Right lobe of liver (tissue), 6 donors: ENCODE measurements at regions not wholly inside any gene's neighbourhood (a gene's known extent, or its start where the extent isn't known, plus 50 kb on each side); places are given as distances from the start of the nearest gene placed in this dataset.

ENCODE experiments used
- ATAC-seq, 4 donors: fragments of 200-7000 bp; cut with Tn5 transposase; one replicate each; pipeline ENCODE4 v1.9.1; 2020; ENCODE audit warnings: mild to moderate bottlenecking in 4 of 4, moderate library complexity in 4 of 4
- DNase-seq, 3 donors: peaks; one replicate each; pipeline ENCODE4 v3.0.0-alpha.2; 2020
- H3K27ac ChIP-seq, 3 donors: fragments of 200-600 bp; one replicate each; pipeline ENCODE4 v1.8.0; 2022
- H3K27me3 ChIP-seq, 2 donors: fragments of 200-600 bp; one replicate each; pipeline ENCODE4 v1.8.0; 2022
- H3K36me3 ChIP-seq, 4 donors: fragments of 200-600 bp; sonication (generic) in 1 of 4; one replicate each; pipeline versions ENCODE4 v1.5.1 to v1.8.0; 2017 to 2022; ENCODE audit warnings: control low read depth in 1 of 4
- H3K4me1 ChIP-seq, 4 donors: fragments of 200-600 bp; sonication (generic) in 1 of 4; one replicate each; pipeline versions ENCODE4 v1.5.1 to v1.8.0; 2017 to 2022; ENCODE audit warnings: control low read depth in 1 of 4
- H3K4me3 ChIP-seq, 3 donors: fragments of 200-600 bp; one replicate each; pipeline ENCODE4 v1.8.0; 2022
- H3K9me3 ChIP-seq, 4 donors: fragments of 200-600 bp; sonication (generic) in 1 of 4; one replicate each; pipeline versions ENCODE4 v1.5.1 to v1.8.0; 2017 to 2022; ENCODE audit warnings: control low read depth in 1 of 4
- POLR2A ChIP-seq: fragments of 450-650 bp; IDR thresholded peaks from one replicate; pipeline ENCODE4 v1.6.1; 2017; ENCODE audit warnings: antibody characterized with exemption, mild to moderate bottlenecking
- WGBS: methylation state at CpG from one replicate; pipeline ENCODE4 v1.1.6; 2018; ENCODE audit warnings: low coverage, low lambda C conversion rate; ENCODE audit not compliant: insufficient coverage; ENCODE audit errors: missing lambda C conversion rate; 5-methylcytosine and 5-hydroxymethylcytosine counted together
- intact Hi-C, 2 donors: fragments of 100-400 bp; cut with DNase I; formaldehyde crosslinking; loops; one replicate each; pipeline versions ENCODE4 v1.11.2 to v1.14.1; 2022
- TF ChIP-seq, protein P1 (sequence below), 4 donors: fragments of 200-600 bp in 3 of 4; fragments of 450-650 bp in 1 of 4; IDR thresholded peaks; one replicate each; pipeline versions ENCODE4 v1.5.1 to v1.8.0; 2016 to 2022; ENCODE audit warnings: antibody characterized with exemption in 4 of 4, mild to moderate bottlenecking in 2 of 4
- donor health status: DM: no; HTN: yes; CAD: no.
- donor health status: DM: no; HTN: no; CAD: no.
- donor health status: DM: no; HTN: no; CAD: no.
- donor health status: DM: no; HTN: yes; CAD: no.
- donor health status: DM: no; HTN: yes; CAD: no.

DNA sequence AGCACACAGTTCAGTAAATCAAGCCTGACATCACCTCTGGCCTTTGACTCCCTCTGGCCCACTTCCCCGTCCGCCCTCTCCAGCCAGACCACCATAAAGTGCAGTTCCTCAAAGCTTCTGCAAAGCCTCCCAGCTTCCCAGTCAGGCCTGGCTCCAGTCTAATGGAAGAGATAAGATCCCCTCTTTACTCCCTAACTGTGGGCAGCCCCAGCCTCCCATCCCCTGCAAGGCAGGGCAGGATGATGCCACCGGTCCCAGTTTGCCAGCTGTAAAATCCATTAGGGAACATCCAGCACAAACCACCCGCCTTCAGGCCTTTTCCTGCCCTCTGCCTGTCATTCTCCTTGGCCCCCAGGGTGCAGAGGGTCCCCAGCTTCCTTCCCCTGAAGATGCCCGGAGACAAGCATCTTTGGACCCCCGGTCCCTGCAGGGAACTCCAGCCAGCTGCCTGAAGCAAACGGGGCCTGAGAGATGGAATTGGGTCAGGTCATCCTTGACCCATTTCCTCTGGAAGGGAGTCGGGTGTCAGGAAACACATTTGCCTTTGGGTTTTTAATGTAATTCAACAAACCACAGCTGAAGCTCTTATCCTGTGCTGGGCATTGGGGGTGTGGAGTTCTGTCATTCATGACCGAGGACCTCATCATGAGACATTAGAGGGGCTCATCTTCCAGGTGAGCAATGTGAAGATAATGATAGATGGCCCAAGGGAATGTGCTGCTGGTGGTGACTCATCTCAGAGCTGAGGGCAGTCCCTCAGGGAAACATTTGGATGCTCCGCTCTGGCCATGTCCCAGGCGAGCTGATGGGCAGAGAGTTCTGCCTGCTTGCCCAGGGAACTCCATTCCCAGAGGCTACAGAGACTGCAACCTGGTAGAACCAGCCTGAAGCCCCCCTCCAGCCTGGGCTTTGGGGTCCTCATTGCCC lies 93.8 kb upstream of the CLMN start:
- no peaks in the 10 kb centered on the region for H3K4me1 ChIP-seq
- no peak overlapping the region for H3K4me3 ChIP-seq
- DNase-seq, result no peak
- no peaks in the 10 kb centered on the region for H3K27me3 ChIP-seq
- no peak for TF ChIP-seq POLR2A
- TF ChIP-seq, protein P1, sequence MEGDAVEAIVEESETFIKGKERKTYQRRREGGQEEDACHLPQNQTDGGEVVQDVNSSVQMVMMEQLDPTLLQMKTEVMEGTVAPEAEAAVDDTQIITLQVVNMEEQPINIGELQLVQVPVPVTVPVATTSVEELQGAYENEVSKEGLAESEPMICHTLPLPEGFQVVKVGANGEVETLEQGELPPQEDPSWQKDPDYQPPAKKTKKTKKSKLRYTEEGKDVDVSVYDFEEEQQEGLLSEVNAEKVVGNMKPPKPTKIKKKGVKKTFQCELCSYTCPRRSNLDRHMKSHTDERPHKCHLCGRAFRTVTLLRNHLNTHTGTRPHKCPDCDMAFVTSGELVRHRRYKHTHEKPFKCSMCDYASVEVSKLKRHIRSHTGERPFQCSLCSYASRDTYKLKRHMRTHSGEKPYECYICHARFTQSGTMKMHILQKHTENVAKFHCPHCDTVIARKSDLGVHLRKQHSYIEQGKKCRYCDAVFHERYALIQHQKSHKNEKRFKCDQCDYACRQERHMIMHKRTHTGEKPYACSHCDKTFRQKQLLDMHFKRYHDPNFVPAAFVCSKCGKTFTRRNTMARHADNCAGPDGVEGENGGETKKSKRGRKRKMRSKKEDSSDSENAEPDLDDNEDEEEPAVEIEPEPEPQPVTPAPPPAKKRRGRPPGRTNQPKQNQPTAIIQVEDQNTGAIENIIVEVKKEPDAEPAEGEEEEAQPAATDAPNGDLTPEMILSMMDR (IDR thresholded peaks at IDR 0.05), result no peak
- 84% methylated on average over 4 of the region's 11 CpGs for WGBS
- H3K9me3 ChIP-seq, result no peaks in the 10 kb centered on the region
- no peak for ATAC-seq
- peaks cover 0 to 11% (median 0%) of the 10 kb centered on the region in 4 donors for H3K36me3 ChIP-seq
- no peak overlapping the region for H3K27ac ChIP-seq
- intact Hi-C loops, result no loop called here

DNA sequence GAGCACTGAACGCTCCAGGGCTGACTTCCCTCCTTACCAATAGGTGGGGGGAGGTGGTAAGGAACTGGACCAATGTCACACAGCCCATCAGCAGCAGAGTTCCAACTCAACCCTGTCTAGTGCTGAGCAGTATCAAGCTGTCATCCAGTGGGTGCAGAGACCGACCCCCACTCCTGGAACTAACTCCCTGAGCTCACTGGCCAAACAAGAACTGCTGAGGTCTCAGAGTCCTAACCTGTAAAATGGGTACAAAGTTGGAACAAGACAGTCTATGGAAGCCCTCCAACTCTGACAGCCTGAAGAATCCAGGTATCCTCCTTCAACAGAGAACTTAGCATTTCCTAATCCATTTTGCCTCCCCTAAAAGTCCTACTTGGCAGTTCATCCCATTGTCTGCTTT lies 91.1 kb upstream of the CLMN start:
- DNase-seq, result no peak
- H3K27ac ChIP-seq, result no peak overlapping the region
- intact Hi-C loops, result no loop called here
- no peak overlapping the region for H3K4me3 ChIP-seq
- WGBS, result 83% methylated on average over 1 of the region's 2 CpGs
- H3K9me3 ChIP-seq, result no peaks in the 10 kb centered on the region
- H3K36me3 ChIP-seq, result no peaks in the 10 kb centered on the region
- H3K27me3 ChIP-seq, result no peaks in the 10 kb centered on the region
- no peaks in the 10 kb centered on the region for H3K4me1 ChIP-seq
- no peak for ATAC-seq
- TF ChIP-seq, protein P1 (IDR thresholded peaks at IDR 0.05), result no peak

DNA sequence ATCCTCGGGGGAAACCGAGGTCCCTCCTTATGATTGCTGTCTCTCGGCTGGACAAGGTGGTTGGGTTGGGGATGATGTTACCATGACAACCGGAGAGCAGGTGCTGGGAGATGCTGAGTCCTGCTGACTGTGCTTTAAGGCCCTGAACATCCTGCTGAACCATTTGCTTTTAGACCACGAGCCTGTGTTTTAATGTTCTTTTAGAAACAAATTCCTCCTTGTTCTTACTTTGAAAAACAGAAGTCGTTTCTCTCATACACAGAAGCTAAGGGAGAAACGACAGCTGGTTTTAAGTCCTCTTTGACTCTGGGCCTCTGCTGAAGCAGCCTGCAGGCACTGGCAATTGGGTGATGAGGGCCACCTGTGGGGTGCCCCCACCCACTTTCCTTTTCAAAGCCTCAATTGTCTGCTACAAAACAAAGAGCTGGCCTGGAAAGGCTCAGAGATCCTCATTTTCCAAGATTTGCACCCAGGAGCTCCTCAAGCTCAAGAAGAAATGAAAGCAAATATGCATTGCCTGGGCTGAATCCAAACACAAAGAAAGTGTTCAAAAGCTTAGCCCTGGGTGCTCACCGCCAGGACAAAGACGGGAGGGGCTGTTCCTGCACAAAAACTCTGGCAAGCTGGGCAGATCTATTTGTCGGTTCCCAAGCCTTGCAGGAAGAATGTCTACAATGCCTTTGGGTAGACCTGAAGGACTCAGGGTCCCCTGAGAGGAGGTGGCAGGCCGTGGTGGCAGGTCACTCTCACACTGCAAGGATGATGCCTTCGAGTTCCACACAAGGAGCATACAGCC lies 90.0 kb upstream of the CLMN start:
- H3K27ac ChIP-seq, result no peak overlapping the region
- no peaks in the 10 kb centered on the region for H3K27me3 ChIP-seq
- no peaks in the 10 kb centered on the region for H3K36me3 ChIP-seq
- H3K4me3 ChIP-seq, result no peak overlapping the region
- no peaks in the 10 kb centered on the region for H3K9me3 ChIP-seq
- no peak for TF ChIP-seq POLR2A
- TF ChIP-seq, protein P1 (IDR thresholded peaks at IDR 0.05), result no peak
- no peak for ATAC-seq
- 82% methylated on average over 8 of the region's 12 CpGs for WGBS
- intact Hi-C loops, result no loop called here
- no peak for DNase-seq
- H3K4me1 ChIP-seq, result no peaks in the 10 kb centered on the region

DNA sequence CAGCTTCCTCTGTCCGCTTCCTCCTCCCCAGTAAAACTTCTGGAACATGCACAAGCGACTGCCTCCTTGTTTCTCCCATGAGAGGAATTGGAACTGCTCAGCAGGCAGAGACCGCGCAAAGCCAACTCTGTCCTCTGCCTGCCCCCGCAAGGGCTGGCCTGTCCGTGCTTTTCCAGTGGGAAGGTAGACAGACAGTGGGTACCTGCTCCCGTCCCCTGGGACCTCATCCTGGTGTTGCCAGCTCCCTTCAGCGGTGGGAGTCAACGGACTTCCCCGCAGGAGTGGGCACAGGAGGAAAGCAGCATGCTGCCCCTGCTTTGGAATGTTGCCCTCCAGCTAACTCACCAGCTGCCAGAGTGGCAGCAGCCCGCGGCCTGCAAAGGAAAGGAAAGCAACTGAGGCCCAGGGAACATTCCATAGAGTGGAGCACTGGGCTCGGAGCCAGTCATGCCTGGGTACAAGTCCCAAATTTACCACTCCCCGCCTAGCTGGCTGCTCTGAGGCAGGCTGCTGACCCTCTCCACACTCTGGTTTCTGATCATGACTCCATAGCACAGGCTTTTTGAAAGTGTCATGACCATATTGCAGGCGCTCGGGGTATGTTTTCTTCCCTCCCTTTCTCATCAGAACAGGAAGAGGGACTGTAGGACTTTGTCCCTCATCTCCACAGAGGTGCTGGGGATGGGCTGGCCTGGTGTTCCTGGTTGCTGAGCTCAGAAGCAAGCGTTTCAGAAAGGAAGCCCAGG lies 89.2 kb upstream of the CLMN start:
- intact Hi-C loops, result no loop called here
- Histone ChIP-seq H3K27ac (no peak overlapping the region), H3K36me3 (no peaks in the 10 kb centered on the region), H3K4me1 (no peaks in the 10 kb centered on the region), H3K27me3 (no peaks in the 10 kb centered on the region), H3K4me3 (no peak overlapping the region), H3K9me3 (no peaks in the 10 kb centered on the region)
- WGBS, result 92% methylated on average over 6 of the region's 17 CpGs
- DNase-seq (no peak), ATAC-seq (no peak)
- TF ChIP-seq, protein P1 (IDR thresholded peaks at IDR 0.05), result no peak
- no peak for TF ChIP-seq POLR2A
